GM19397 (cell line): ENCODE measurements at regions not wholly inside any gene's neighbourhood (a gene's known extent, or its start where the extent isn't known, plus 50 kb on each side); places are given as distances from the start of the nearest gene placed in this dataset.
"Not testable (repeated sequence)": the region's sequence is repeated elsewhere in the genome, so short reads cannot be mapped to it uniquely, and the experiment has no call there.

Experiments used
- ATAC-seq: cut with Tn5 transposase; IDR thresholded peaks from one replicate; pipeline ENCODE4 v1.9.1; 2021; ENCODE audit warnings: mild to moderate bottlenecking, moderate library complexity; ENCODE audit not compliant: unreplicated experiment

DNA sequence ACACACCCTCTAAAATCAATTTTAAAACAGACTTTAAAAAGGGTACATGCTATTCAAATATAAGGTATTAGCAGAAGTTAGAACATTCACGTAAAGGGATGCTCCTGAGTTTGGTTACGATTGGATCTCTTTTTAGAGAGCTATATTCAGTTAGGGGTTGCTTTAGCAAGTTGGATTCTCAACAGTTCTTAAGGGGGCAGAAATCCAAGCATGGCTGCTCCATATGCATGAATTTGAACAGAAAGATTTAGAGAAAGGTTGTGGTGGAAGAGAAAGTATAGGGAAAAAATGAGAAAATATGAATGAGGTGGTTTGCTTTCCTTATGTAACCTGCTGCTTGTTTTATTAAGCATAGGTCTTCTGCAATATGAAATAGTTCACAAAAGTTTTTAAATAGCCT lies 855.1 kb downstream of the SORCS1 start:
- ATAC-seq = no peak

DNA sequence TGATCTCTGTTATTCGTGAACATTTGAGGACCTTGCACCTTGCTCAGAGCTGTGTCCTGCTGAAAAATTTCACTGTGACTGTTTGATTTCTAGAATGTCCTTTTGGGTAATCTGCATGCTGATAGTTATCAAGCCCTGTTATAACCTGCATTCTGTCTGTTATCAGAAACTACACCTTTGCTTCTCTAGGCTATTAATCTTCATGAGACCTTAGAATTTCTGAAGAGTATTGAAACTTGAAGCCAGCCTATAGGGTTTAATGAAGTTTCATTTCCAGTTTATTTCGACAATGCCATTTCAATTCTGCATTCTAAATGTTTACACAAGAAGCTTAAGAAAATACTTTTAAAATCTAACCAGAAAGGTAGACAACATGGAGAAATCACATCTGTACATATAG lies 856.2 kb downstream of the SORCS1 start:
- ATAC-seq = no peak

DNA sequence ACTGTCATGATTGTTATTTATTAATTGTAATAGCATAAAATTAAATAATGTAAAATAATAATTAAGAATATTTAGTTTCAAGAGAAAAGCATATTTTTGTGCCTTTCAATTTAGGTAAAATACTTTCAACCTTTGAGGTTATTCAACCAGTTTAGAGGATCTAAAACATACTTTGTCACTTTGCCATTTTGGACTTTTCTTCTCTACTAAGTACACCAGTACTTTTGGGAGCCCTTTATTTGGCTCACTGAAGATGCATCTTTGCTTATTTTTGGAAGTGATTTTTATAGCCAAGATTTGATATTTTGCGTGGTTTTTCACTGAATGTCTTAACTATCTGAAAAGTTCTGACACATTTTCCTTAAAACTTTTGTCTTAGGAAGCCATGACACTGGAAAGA lies 860.5 kb downstream of the SORCS1 start:
- ATAC-seq = no peak

- ATAC-seq = no peak
Observed at GRCh38 chr10:106302961-106303360, 861.5 kb downstream of the SORCS1 start.

GRCh38 chr10:106301146-106301545 lies 863.4 kb downstream of the SORCS1 start:
- no peak for ATAC-seq

GRCh38 chr10:106296750-106297392 lies 867.6 kb downstream of the SORCS1 start:
- no peak for ATAC-seq

DNA sequence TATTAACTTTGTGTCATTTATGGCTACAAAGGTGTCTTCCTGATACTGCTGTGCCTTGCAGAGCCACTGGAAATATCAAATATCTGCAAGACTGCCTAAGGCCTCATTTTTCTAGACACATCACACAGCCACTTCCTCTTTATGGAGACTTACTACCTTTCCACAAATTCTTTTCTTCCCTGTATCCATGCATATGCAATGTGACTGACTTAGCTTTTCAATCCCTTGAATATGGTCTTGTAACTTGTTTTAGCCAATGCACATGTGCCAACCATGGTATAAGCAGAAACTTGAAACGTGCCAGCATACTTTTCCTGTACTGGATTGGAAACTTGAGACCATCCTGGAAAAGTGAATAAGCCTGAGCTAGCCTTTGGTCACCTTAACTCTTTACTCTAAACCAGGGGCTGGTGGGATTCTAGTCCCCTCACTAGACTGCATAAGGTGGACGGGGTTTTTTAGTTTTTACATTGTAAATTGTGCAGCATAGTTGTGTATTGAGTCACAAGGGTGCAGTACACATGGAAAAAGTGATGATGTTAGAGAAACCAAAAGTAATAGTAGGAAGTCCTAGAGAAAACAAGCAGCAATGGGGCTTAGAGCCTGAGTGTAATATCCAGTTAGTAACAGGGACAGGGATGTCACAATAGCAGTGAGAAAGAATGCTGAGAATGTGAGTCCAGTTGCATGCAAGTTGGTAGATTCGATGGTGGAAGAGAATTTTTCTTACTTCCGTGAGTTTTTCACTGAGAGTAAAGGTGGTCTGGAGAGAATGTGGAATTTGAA lies 879.5 kb downstream of the SORCS1 start:
- ATAC-seq = no peak

- no peak for ATAC-seq
Observed at GRCh38 chr10:106280896-106281460, 883.5 kb downstream of the SORCS1 start.

DNA sequence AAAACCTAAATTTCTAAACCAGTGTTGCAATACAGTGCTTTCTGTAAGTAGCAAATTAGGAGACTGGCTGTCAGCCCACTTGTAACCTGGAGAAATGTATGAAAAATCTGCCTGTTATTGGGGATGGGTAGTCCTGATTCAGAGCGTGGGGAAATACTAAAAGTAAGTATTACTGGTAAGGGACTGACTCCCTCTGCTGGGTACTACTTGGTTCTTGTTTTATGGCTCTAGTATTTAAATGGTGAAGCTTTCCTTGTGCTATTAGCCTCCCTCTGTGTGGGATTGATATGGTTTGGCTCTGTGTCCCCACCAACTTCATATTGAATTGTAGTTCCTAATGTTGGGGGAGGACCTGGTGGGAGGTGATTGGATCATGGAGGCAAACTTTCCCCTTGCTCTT lies 886.1 kb downstream of the SORCS1 start:
- ATAC-seq = no peak

GRCh38 chr10:106271237-106271636 lies 893.3 kb downstream of the SORCS1 start:
- ATAC-seq = no peak

DNA sequence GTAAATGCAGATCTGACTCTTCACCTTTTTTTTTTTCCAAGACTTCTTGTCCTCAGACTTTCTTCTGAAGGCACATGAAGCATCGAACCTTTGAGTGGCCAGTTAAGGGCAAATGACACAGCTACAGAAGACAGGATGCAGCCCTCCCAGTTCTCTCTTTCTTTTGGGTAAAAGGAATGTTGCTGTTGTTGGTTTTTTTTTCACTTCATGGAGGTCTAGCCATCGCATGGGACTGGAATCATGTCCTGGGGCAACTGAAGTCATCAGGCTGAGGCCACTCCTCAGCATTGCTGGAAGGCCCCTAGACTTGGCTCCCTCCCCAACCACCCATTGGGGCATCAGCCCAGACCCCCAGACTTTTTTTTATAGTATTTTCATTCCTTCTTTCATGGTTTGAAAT lies 896.5 kb downstream of the SORCS1 start:
- ATAC-seq = no peak

- ATAC-seq = no peak
Observed at GRCh38 chr10:106267591-106267990, 896.9 kb downstream of the SORCS1 start.

DNA sequence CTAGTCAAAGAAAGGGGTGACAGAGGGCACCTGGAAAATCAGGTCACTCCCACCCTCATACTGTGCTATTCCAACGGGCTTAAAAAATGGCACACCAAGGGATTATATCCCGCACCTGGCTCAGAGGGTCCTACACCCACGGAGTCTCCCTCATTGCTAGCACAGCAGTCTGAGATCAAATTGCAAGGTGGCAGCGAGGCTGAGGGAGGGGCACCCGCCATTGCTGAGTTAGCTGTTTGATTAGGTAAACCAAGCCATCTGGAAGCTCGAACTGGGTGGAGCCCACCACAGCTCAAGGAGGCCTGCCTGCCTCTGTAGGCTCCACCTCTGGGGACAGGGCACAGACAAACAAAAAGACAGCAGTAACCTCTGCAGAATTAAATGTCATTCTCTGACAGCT lies 907.1 kb downstream of the SORCS1 start:
- ATAC-seq = not testable (repeated sequence)

GRCh38 chr10:106255111-106255678 lies 909.3 kb downstream of the SORCS1 start:
- ATAC-seq = no peak

- ATAC-seq = no peak
Observed at GRCh38 chr10:106254071-106254470, 910.4 kb downstream of the SORCS1 start.

GRCh38 chr10:106252541-106252940 lies 912.0 kb downstream of the SORCS1 start:
- ATAC-seq = no peak

GRCh38 chr10:106251573-106251972 lies 912.9 kb downstream of the SORCS1 start:
- ATAC-seq = no peak

DNA sequence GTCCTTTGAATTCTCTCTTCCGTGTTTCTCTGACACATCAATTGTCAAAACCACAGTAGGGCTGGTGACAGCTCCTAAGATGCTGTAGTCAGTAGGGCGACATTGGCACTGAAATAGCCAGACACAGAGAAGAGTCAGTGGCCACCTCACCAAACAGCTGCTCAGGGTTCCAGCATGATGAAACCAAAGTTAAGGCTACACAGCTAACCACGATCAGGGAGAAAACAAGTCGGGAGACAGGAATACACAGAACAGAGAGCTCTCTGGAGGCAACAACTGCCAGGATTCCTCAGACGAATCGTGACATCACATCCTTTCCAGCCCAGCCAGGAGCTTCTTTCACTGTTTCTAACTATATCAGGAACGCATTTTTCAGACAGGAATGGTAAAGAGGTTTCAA lies 922.2 kb downstream of the SORCS1 start:
- ATAC-seq = no peak

DNA sequence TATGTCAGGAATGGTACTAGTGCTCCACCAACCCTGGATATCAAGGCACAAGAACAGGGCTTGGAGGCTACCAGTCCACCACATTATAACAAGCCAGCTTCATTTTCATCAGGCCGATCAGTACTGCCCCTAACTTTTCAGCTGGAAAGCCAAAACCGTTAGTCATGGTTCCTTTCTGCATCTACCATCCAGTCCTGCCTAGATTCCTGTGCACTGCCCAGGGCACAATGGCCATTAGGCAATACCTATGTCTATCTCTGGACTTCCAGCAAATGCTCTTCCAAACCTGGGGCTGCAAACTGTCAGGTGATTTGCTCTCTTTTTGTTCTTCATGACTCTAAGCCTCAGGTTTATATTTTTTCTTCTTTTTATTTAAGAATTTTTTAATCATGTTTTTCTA lies 937.7 kb downstream of the SORCS1 start:
- no peak for ATAC-seq

- ATAC-seq = no peak
Observed at GRCh38 chr10:106226142-106226541, 938.4 kb downstream of the SORCS1 start.

GRCh38 chr10:106224676-106225075 lies 939.8 kb downstream of the SORCS1 start:
- no peak for ATAC-seq

- ATAC-seq = no peak
Observed at GRCh38 chr10:106217627-106218026, 946.9 kb downstream of the SORCS1 start.
